GM12878 (cell line): ENCODE measurements at regions not wholly inside any gene's neighbourhood (a gene's known extent, or its start where the extent isn't known, plus 50 kb on each side); places are given as distances from the start of the nearest gene placed in this dataset.

Experiments
- ATAC-seq: fragments of 200-7000 bp; cut with Tn5 transposase; 3 replicates; pipeline ENCODE4 v1.9.1; 2020; ENCODE audit warnings: mild to moderate bottlenecking, moderate library complexity
- BruUV-seq: library from RNA; stranded (reverse); fragments of 400-500 nt; replicated peaks from 2 replicates; lab custom pipeline; 2021; lab: Mats Ljungman, UMichigan
- CTCF ChIA-PET: fragments of 300-600 bp; sonication (Branson Sonifier 250); formaldehyde crosslinking; extraction: SDS; loops from one replicate; lab custom pipeline; 2021; ENCODE audit warnings: inconsistent platforms; lab: Yijun Ruan, JAX
- POLR2A ChIA-PET: fragments of 350-600 bp; formaldehyde crosslinking; extraction: SDS; loops from one replicate; lab custom pipeline; 2021; ENCODE audit warnings: inconsistent platforms; lab: Charles Lee
- RAD21 ChIA-PET: fragments of 300-600 bp; sonication (Branson Sonifier 250); formaldehyde crosslinking; loops from one replicate; lab custom pipeline; 2023; ENCODE audit warnings: antibody characterized with exemption; ENCODE audit not compliant: unreplicated experiment; lab: Charles Lee
- SMC1A ChIA-PET: fragments of 300-600 bp; sonication (Branson Sonifier 250); formaldehyde crosslinking; loops from one replicate; lab custom pipeline; 2023; ENCODE audit not compliant: unreplicated experiment, uncharacterized antibody; lab: Charles Lee
- DNase-seq: peaks from one replicate; pipeline ENCODE4 v3.0.0-alpha.2; 2011; ENCODE audit warnings: low read depth, low spot score
- FAIRE-seq: peaks from 3 replicates; lab custom pipeline; 2011; peaks lifted over from hg19 to GRCh38; lab: Jason Lieb, UNC
- H2AFZ ChIP-seq: 2 replicates; pipeline ENCODE4 v1.6.0; 2011; ENCODE audit warnings: low read depth, low read length, control low read depth; ENCODE audit not compliant: control insufficient read depth
- H3K27ac ChIP-seq: 2 replicates; pipeline ENCODE4 v1.5.1; 2011; ENCODE audit warnings: control low read depth; ENCODE audit not compliant: control insufficient read depth, insufficient read depth
- H3K27me3 ChIP-seq, 2 experiments: replicated peaks in 1 of 2; 2 replicates each; pipeline versions ENCODE4 v1.6.0 to v1.6.1; 2011; ENCODE audit warnings: low read length in 1 of 2; ENCODE audit not compliant: control insufficient read depth in 2 of 2, insufficient read depth in 2 of 2
- H3K36me3 ChIP-seq, 2 experiments: 2 replicates each; pipeline ENCODE4 v1.5.1; 2011; ENCODE audit warnings: low read length in 1 of 2; ENCODE audit not compliant: control insufficient read depth in 2 of 2, insufficient read depth in 2 of 2
- H3K4me1 ChIP-seq: 2 replicates; pipeline ENCODE4 v1.6.1; 2011; ENCODE audit warnings: mild to moderate bottlenecking, low read length, moderate library complexity, mixed read lengths; ENCODE audit not compliant: control insufficient read depth, insufficient read depth
- H3K4me2 ChIP-seq: 2 replicates; pipeline ENCODE4 v1.6.0; 2011; ENCODE audit warnings: control low read depth; ENCODE audit not compliant: control insufficient read depth, insufficient read depth
- H3K4me3 ChIP-seq: fragments of 200-600 bp; sonication (generic); 2 replicates; pipeline ENCODE4 v1.5.1; 2016
- H3K79me2 ChIP-seq: 2 replicates; pipeline ENCODE4 v1.6.0; 2011; ENCODE audit warnings: low read length; ENCODE audit not compliant: control insufficient read depth, insufficient read depth
- H3K9ac ChIP-seq: 2 replicates; pipeline ENCODE4 v1.8.0; 2011; ENCODE audit warnings: low read length, control low read depth, mixed read lengths; ENCODE audit not compliant: control insufficient read depth, insufficient read depth
- H3K9me3 ChIP-seq: replicated peaks from 3 replicates; pipeline ENCODE4 v1.5.1; 2011; ENCODE audit warnings: mild to moderate bottlenecking, low read length; ENCODE audit not compliant: control insufficient read depth, insufficient read depth
- H4K20me1 ChIP-seq: 2 replicates; pipeline ENCODE4 v1.6.0; 2011; ENCODE audit not compliant: control insufficient read depth, insufficient read depth
- CUX1 ChIP-seq: IDR thresholded peaks from 2 replicates; pipeline ENCODE4 v1.6.1; 2012; ENCODE audit warnings: improper control_type of control experiment, low read depth, low read length; ENCODE audit not compliant: insufficient replicate concordance
- EED ChIP-seq: sonication (generic); IDR thresholded peaks from 2 replicates; pipeline ENCODE4 v1.6.1; 2016; ENCODE audit warnings: antibody characterized with exemption, low read depth
- HDAC2 ChIP-seq: fragments of 200-600 bp; sonication (generic); IDR thresholded peaks from 2 replicates; pipeline ENCODE4 v1.6.1; 2017
- IRF4 ChIP-seq: IDR thresholded peaks from 2 replicates; pipeline ENCODE4 v1.6.1; 2011; ENCODE audit warnings: low read depth, low read length
- SMARCA5 ChIP-seq: fragments of 450-650 bp; IDR thresholded peaks from 2 replicates; pipeline ENCODE4 v1.6.1; 2017; ENCODE audit warnings: mild to moderate bottlenecking
- ZNF274 ChIP-seq: IDR thresholded peaks from one replicate; pipeline ENCODE4 v1.8.0; 2011; ENCODE audit not compliant: insufficient read length, insufficient read depth
- ZNF384 ChIP-seq: IDR thresholded peaks from 2 replicates; pipeline ENCODE4 v1.6.1; 2012; ENCODE audit warnings: low read depth, mild to moderate bottlenecking, low read length, improper control_type of control experiment, borderline replicate concordance
- WGBS: methylation state at CpG from one replicate; pipeline ENCODE4 v1.1.6; 2016; ENCODE audit warnings: low lambda C conversion rate; ENCODE audit not compliant: insufficient replicate concordance, insufficient coverage; ENCODE audit errors: missing lambda C conversion rate; 5-methylcytosine and 5-hydroxymethylcytosine counted together
- in situ Hi-C: fragments of 300-500 bp; cut with MboI; formaldehyde crosslinking; loops from 9 replicates; pipeline ENCODE4 v1.14.3; 2018; ENCODE audit warnings: mixed read lengths
- intact Hi-C: fragments of 100-400 bp; cut with micrococcal nuclease; formaldehyde crosslinking; loops from one replicate; pipeline ENCODE4 v1.14.2; 2022; ENCODE audit not compliant: unreplicated experiment
- TF ChIP-seq, protein P1 (sequence below): fragments of 450-650 bp; formaldehyde crosslinking; IDR thresholded peaks from 2 replicates; pipeline ENCODE4 v1.4.0; 2022; ENCODE audit warnings: mild to moderate bottlenecking, moderate library complexity
- TF ChIP-seq, protein P2 (sequence below): fragments of 450-650 bp; IDR thresholded peaks from 2 replicates; pipeline ENCODE4 v1.6.1; 2017; ENCODE audit warnings: borderline replicate concordance
- TF ChIP-seq, protein P3 (sequence below): fragments of 450-650 bp; IDR thresholded peaks from 2 replicates; pipeline ENCODE4 v1.6.1; 2017; ENCODE audit warnings: mild to moderate bottlenecking, moderate library complexity

GRCh38 chr1:112800289-112800688 is 85.2 kb upstream of the PPM1J start:
- in situ Hi-C loops (no loop called here), intact Hi-C loops (no loop called here)
- peaks cover 10% of the 10 kb centered on the region for H3K4me1 ChIP-seq
- H3K9ac ChIP-seq = no peak overlapping the region
- no peaks in the 10 kb centered on the region for H3K36me3 ChIP-seq
- BruUV-seq = no TSS peak
- H3K9me3 ChIP-seq = no peaks in the 10 kb centered on the region
- H3K27me3 ChIP-seq = peaks cover 0 to 2% of the 10 kb centered on the region in 2 experiments; a peak in 1 of 4 replicates
- FAIRE-seq (no peak), DNase-seq (no peak), ATAC-seq (no peak)
- H3K4me3 ChIP-seq = no peak overlapping the region
- no peak overlapping the region for H3K4me2 ChIP-seq
- TF ChIP-seq ZNF274 (no peak), SMARCA5 (no peak), HDAC2 (no peak), EED (no peak), ZNF384 (no peak), IRF4 (no peak), CUX1 (no peak)
- TF ChIP-seq, protein P1, sequence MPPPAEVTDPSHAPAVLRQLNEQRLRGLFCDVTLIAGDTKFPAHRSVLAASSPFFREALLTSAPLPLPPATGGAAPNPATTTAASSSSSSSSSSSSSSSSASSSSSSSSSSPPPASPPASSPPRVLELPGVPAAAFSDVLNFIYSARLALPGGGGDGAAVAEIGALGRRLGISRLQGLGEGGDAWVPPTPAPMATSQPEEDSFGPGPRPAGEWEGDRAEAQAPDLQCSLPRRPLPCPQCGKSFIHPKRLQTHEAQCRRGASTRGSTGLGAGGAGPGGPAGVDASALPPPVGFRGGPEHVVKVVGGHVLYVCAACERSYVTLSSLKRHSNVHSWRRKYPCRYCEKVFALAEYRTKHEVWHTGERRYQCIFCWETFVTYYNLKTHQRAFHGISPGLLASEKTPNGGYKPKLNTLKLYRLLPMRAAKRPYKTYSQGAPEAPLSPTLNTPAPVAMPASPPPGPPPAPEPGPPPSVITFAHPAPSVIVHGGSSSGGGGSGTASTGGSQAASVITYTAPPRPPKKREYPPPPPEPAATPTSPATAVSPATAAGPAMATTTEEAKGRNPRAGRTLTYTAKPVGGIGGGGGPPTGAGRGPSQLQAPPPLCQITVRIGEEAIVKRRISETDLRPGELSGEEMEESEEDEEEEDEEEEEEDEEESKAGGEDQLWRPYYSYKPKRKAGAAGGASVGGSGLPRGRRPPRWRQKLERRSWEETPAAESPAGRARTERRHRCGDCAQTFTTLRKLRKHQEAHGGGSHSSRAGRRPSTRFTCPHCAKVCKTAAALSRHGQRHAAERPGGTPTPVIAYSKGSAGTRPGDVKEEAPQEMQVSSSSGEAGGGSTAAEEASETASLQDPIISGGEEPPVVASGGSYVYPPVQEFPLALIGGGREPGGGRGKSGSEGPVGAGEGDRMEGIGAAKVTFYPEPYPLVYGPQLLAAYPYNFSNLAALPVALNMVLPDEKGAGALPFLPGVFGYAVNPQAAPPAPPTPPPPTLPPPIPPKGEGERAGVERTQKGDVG = no peak
- TF ChIP-seq, protein P2, sequence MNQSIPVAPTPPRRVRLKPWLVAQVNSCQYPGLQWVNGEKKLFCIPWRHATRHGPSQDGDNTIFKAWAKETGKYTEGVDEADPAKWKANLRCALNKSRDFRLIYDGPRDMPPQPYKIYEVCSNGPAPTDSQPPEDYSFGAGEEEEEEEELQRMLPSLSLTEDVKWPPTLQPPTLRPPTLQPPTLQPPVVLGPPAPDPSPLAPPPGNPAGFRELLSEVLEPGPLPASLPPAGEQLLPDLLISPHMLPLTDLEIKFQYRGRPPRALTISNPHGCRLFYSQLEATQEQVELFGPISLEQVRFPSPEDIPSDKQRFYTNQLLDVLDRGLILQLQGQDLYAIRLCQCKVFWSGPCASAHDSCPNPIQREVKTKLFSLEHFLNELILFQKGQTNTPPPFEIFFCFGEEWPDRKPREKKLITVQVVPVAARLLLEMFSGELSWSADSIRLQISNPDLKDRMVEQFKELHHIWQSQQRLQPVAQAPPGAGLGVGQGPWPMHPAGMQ = no peak
- TF ChIP-seq, protein P3, sequence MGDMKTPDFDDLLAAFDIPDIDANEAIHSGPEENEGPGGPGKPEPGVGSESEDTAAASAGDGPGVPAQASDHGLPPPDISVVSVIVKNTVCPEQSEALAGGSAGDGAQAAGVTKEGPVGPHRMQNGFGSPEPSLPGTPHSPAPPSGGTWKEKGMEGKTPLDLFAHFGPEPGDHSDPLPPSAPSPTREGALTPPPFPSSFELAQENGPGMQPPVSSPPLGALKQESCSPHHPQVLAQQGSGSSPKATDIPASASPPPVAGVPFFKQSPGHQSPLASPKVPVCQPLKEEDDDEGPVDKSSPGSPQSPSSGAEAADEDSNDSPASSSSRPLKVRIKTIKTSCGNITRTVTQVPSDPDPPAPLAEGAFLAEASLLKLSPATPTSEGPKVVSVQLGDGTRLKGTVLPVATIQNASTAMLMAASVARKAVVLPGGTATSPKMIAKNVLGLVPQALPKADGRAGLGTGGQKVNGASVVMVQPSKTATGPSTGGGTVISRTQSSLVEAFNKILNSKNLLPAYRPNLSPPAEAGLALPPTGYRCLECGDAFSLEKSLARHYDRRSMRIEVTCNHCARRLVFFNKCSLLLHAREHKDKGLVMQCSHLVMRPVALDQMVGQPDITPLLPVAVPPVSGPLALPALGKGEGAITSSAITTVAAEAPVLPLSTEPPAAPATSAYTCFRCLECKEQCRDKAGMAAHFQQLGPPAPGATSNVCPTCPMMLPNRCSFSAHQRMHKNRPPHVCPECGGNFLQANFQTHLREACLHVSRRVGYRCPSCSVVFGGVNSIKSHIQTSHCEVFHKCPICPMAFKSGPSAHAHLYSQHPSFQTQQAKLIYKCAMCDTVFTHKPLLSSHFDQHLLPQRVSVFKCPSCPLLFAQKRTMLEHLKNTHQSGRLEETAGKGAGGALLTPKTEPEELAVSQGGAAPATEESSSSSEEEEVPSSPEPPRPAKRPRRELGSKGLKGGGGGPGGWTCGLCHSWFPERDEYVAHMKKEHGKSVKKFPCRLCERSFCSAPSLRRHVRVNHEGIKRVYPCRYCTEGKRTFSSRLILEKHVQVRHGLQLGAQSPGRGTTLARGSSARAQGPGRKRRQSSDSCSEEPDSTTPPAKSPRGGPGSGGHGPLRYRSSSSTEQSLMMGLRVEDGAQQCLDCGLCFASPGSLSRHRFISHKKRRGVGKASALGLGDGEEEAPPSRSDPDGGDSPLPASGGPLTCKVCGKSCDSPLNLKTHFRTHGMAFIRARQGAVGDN = no peak
- WGBS = 57% methylated on average over 2 of the region's 2 CpGs
- ChIA-PET CTCF (interaction anchor here (0.9 to 13.6 kb wide), 4 partner anchors 9 to 243 kb away, joined by 3 to 428 read pairs (median 3); partner anchors contain the start of gene PPM1J), RAD21 (interaction anchor here (13.1 kb wide), 1 partner anchor 82 kb away, joined by 192 read pairs; the partner anchor contains the start of gene PPM1J), SMC1A (interaction anchor here (1.5 to 13.0 kb wide), 2 partner anchors 74 to 83 kb away, joined by 3 to 178 read pairs; partner anchors contain the start of gene PPM1J), POLR2A (no interaction called here)
- H4K20me1 ChIP-seq = no peaks in the 10 kb centered on the region
- no peak overlapping the region for H3K27ac ChIP-seq
- no peaks in the 10 kb centered on the region for H3K79me2 ChIP-seq
- no peak overlapping the region for H2AFZ ChIP-seq
